ENCODE measurements at regions not wholly inside any gene's neighbourhood (a gene's known extent, or its start where the extent isn't known, plus 50 kb on each side); places are given as distances from the start of the nearest gene placed in this dataset.

DNA sequence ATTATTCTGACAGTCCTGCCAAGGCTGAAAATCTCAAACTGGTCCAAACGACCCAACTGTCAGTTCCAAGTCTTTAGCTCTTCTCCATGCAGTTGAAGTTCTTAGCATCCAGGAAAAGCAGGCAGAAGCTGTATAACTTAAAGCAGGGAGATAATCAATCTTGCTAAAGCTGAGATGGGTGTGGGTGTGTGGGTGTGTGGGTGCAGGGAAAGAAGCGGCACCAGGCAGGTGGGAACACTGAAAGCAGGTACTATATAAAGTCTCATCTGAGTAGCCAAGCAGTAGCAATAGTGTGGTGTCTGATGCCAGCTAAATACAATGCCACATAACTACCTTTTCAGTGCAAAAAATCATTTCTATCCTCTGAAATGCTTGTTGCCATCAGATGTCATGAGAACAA is 69.7 kb upstream of the EGFL6 start:
- TF ChIP-seq TAF1 (IDR thresholded peaks at IDR 0.05; ENCODE audit: low read depth, low read length), result no peak
- no peak for TF ChIP-seq POLR2AphosphoS5 (IDR thresholded peaks at IDR 0.05; ENCODE audit: low read depth, low read length)
- TF ChIP-seq POLR2A (IDR thresholded peaks at IDR 0.05; ENCODE audit: low read depth, low read length), result no peak
- no peak for TF ChIP-seq SPI1 (IDR thresholded peaks at IDR 0.05; ENCODE audit: low read depth, low read length)
- no peak for TF ChIP-seq PAX5 (IDR thresholded peaks at IDR 0.05; ENCODE audit: insufficient read depth, low read length, severe bottlenecking)
